OCI-LY7 (cell line): ENCODE measurements at regions not wholly inside any gene's neighbourhood (a gene's known extent, or its start where the extent isn't known, plus 50 kb on each side); places are given as distances from the start of the nearest gene placed in this dataset.
"Not testable (repeated sequence)": the region's sequence is repeated elsewhere in the genome, so short reads cannot be mapped to it uniquely, and the experiment has no call there.

ENCODE experiments used
- EZH2phosphoT487 ChIP-seq: fragments of 200-600 bp; sonication (generic); IDR thresholded peaks from 2 replicates; pipeline ENCODE4 v1.6.1; 2018; ENCODE audit warnings: low read depth, borderline replicate concordance, mild to moderate bottlenecking, mixed run types, antibody characterized with exemption, low read length, moderate library complexity, mixed read lengths
- TF ChIP-seq, protein P1 (sequence below): fragments of 200-600 bp; sonication (generic); conservative IDR thresholded peaks from 2 replicates; pipeline ENCODE4 v1.5.1; 2014; ENCODE audit warnings: mild to moderate bottlenecking, antibody characterized with exemption, low read length, moderate library complexity, mixed read lengths

DNA sequence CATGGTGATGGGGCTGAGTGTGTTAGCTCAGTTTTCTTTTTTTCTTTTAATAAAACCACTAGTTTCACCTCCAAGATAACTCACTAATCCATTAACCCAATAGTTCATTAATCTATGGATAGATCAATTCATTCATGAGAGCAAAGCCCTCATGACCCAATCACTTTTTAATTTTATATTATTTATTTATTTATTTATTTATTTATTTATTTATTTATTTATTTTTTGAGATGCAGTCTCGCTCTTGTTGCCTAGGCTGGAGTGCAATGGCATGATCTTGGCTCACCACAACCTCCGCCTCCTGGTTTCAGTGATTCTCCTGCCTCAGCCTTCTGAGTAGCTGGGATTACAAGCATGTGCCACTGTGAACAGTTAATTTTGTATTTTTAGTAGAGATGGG lies 1082.4 kb downstream of the DIPK2A start:
- TF ChIP-seq, protein P1, sequence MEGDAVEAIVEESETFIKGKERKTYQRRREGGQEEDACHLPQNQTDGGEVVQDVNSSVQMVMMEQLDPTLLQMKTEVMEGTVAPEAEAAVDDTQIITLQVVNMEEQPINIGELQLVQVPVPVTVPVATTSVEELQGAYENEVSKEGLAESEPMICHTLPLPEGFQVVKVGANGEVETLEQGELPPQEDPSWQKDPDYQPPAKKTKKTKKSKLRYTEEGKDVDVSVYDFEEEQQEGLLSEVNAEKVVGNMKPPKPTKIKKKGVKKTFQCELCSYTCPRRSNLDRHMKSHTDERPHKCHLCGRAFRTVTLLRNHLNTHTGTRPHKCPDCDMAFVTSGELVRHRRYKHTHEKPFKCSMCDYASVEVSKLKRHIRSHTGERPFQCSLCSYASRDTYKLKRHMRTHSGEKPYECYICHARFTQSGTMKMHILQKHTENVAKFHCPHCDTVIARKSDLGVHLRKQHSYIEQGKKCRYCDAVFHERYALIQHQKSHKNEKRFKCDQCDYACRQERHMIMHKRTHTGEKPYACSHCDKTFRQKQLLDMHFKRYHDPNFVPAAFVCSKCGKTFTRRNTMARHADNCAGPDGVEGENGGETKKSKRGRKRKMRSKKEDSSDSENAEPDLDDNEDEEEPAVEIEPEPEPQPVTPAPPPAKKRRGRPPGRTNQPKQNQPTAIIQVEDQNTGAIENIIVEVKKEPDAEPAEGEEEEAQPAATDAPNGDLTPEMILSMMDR, result not testable (repeated sequence)
- not testable (repeated sequence) for TF ChIP-seq EZH2phosphoT487
